OCI-LY7 (cell line): ENCODE measurements at regions not wholly inside any gene's neighbourhood (a gene's known extent, or its start where the extent isn't known, plus 50 kb on each side); places are given as distances from the start of the nearest gene placed in this dataset.

Experiments used
- BruUV-seq: library from RNA; stranded (reverse); fragments of 400-500 nt; replicated peaks from 2 replicates; lab custom pipeline; 2021; lab: Mats Ljungman, UMichigan
- CTCF ChIA-PET: fragments of 300-600 bp; sonication (Branson Sonifier 250); formaldehyde crosslinking; loops from one replicate; lab custom pipeline; 2022; ENCODE audit warnings: antibody characterized with exemption; ENCODE audit not compliant: unreplicated experiment; lab: Charles Lee
- POLR2A ChIA-PET: fragments of 300-600 bp; sonication (Branson Sonifier 250); formaldehyde crosslinking; loops from one replicate; lab custom pipeline; 2022; ENCODE audit warnings: antibody characterized with exemption; lab: Charles Lee
- DNase-seq: peaks from one replicate; pipeline ENCODE4 v3.0.0-alpha.2; 2015; ENCODE audit warnings: low spot score
- H2AFZ ChIP-seq: fragments of 200-600 bp; sonication (generic), shearing (Covaris generic); 2 replicates; pipeline ENCODE4 v1.6.1; 2014; ENCODE audit warnings: mild to moderate bottlenecking, antibody characterized with exemption, low read length, moderate library complexity
- H3K27ac ChIP-seq: fragments of 200-600 bp; sonication (generic); 2 replicates; pipeline ENCODE4 v1.5.1; 2014; ENCODE audit warnings: mixed run types, low read depth, mild to moderate bottlenecking, moderate library complexity, low read length, inconsistent platforms; ENCODE audit not compliant: poor library complexity, severe bottlenecking
- H3K36me3 ChIP-seq: fragments of 200-600 bp; sonication (generic); 2 replicates; pipeline ENCODE4 v1.6.1; 2014; ENCODE audit warnings: mild to moderate bottlenecking, antibody characterized with exemption, low read length, moderate library complexity, mixed read lengths; ENCODE audit not compliant: insufficient read depth
- H3K4me1 ChIP-seq: fragments of 200-600 bp; sonication (generic); 2 replicates; pipeline ENCODE4 v1.5.1; 2014; ENCODE audit warnings: mild to moderate bottlenecking, low read length; ENCODE audit not compliant: insufficient read depth, poor library complexity, severe bottlenecking
- H3K4me2 ChIP-seq: fragments of 200-600 bp; sonication (generic); 2 replicates; pipeline ENCODE4 v1.6.1; 2014; ENCODE audit warnings: mild to moderate bottlenecking, low read length
- H3K4me3 ChIP-seq: fragments of 200-600 bp; sonication (generic); 2 replicates; pipeline ENCODE4 v1.5.1; 2014; ENCODE audit warnings: mild to moderate bottlenecking, low read depth, low read length; ENCODE audit not compliant: poor library complexity, severe bottlenecking
- H3K79me2 ChIP-seq: fragments of 200-600 bp; sonication (generic); 2 replicates; pipeline ENCODE4 v1.6.1; 2016; ENCODE audit warnings: low read depth, mild to moderate bottlenecking, low read length, moderate library complexity, mixed read lengths; ENCODE audit not compliant: insufficient read depth
- H3K9me2 ChIP-seq: fragments of 200-600 bp; sonication (generic); 2 replicates; pipeline ENCODE4 v1.6.1; 2016; ENCODE audit warnings: mild to moderate bottlenecking, low read length, mixed read lengths; ENCODE audit not compliant: insufficient read depth
- H3K9me3 ChIP-seq: fragments of 200-600 bp; sonication (generic); 2 replicates; pipeline ENCODE4 v1.6.1; 2014; ENCODE audit warnings: mild to moderate bottlenecking, mixed run types, low read length, mixed read lengths
- H4K20me1 ChIP-seq: fragments of 200-600 bp; sonication (generic); 2 replicates; pipeline ENCODE4 v1.6.1; 2014; ENCODE audit warnings: mild to moderate bottlenecking, antibody characterized with exemption, low read length, moderate library complexity, mixed read lengths; ENCODE audit not compliant: insufficient read depth
- CTCF ChIP-seq: fragments of 200-600 bp; sonication (generic); conservative IDR thresholded peaks from 2 replicates; pipeline ENCODE4 v1.5.1; 2014; ENCODE audit warnings: mild to moderate bottlenecking, antibody characterized with exemption, low read length, moderate library complexity, mixed read lengths
- EZH2phosphoT487 ChIP-seq: fragments of 200-600 bp; sonication (generic); IDR thresholded peaks from 2 replicates; pipeline ENCODE4 v1.6.1; 2018; ENCODE audit warnings: low read depth, borderline replicate concordance, mild to moderate bottlenecking, mixed run types, antibody characterized with exemption, low read length, moderate library complexity, mixed read lengths
- intact Hi-C: fragments of 100-400 bp; cut with micrococcal nuclease; formaldehyde crosslinking; loops from one replicate; pipeline ENCODE4 v1.10.0; 2022; ENCODE audit not compliant: unreplicated experiment

GRCh38 chr1:173128742-173129141 is 78.0 kb upstream of the TNFSF18 start:
- POLR2A ChIA-PET = interaction anchor here (0.6 to 0.9 kb wide), 2 partner anchors 10 to 17 kb away, joined by 3 read pairs; no protein-coding TSS in a partner anchor
- Histone ChIP-seq H3K27ac (no peak overlapping the region), H3K4me3 (no peak overlapping the region), H3K9me3 (no peaks in the 10 kb centered on the region), H4K20me1 (no peaks in the 10 kb centered on the region), H3K9me2 (no peaks in the 10 kb centered on the region), H3K4me1 (no peaks in the 10 kb centered on the region), H3K4me2 (no peak overlapping the region), H3K36me3 (no peaks in the 10 kb centered on the region), H3K79me2 (no peaks in the 10 kb centered on the region), H2AFZ (no peak overlapping the region)
- CTCF ChIA-PET = no interaction called here
- no peak for DNase-seq
- no TSS peak for BruUV-seq
- intact Hi-C loops = no loop called here
- no peak for TF ChIP-seq EZH2phosphoT487
- no peak for TF ChIP-seq CTCF

DNA sequence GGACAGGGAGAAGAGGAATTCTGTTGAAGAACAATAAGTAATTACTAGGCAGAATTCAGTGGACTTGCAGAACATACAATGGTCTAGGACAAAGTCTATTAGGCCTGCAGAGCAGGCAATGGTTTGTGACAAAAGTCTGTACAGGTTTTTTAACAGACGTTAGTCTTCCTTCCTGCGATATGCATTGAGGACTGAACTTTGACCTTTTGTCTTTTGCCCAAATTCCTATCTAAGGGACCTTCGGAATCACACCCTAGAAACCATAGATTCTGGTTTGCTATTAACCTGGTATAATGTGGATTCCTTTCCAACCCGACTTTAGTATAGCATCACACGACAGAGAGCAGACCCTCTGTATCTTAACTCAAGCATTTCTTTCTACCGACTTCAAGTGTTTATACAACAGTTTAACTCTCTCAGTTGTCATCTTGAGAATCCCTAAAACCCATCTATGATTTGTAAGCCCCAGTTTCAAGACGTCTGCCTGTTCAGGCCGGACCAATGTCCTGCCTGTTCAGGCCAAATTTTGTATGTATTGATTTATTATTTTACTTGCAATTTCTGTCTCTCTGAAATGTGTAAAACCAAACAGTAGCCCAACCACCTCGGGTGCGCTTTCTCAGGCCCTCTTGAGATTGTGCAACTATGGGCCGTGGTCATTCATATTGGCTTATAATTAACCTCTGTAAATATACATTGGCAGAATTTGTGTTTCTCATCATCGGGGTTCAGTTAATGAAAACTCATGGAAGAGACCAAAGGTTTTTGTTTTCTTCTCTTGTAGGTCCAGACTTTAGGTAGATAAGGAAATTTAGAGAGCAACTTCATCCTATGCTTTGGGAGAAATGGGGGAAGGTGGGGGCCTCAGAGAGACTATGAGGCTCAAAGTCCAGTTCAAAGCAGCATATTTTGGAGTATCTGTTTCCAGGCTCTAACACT is 76.9 kb upstream of the TNFSF18 start:
- intact Hi-C loops = no loop called here
- H3K4me2 ChIP-seq = no peak overlapping the region
- BruUV-seq = no TSS peak
- no peaks in the 10 kb centered on the region for H3K79me2 ChIP-seq
- CTCF ChIA-PET = no interaction called here
- no peak for DNase-seq
- no peaks in the 10 kb centered on the region for H3K9me2 ChIP-seq
- no peaks in the 10 kb centered on the region for H3K9me3 ChIP-seq
- no peak overlapping the region for H2AFZ ChIP-seq
- peaks cover 3% of the 10 kb centered on the region for H3K4me1 ChIP-seq
- H3K27ac ChIP-seq = no peak overlapping the region
- no peak for TF ChIP-seq CTCF
- no peak for TF ChIP-seq EZH2phosphoT487
- H3K36me3 ChIP-seq = no peaks in the 10 kb centered on the region
- no peak overlapping the region for H3K4me3 ChIP-seq
- POLR2A ChIA-PET = no interaction called here
- no peaks in the 10 kb centered on the region for H4K20me1 ChIP-seq

DNA sequence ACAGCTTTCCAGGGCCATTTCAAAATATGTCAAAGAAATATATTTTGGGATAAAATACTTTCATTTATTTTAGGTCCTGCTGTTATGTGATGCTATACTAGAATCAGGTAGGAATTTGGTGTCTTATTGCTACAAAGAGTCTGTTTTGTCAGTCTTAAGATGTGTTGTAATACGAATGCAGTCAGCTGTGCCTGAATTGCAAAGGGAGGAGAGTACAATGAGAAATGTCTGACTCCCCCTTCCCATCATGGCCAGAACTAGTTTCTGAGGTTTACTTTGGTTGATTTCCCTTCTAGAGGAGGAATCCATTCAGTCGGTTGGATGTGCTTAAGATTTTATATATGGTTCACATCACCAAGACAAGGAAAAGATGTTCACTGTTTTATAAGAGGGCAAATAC is 75.7 kb upstream of the TNFSF18 start:
- H2AFZ ChIP-seq = no peak overlapping the region
- no peaks in the 10 kb centered on the region for H3K9me2 ChIP-seq
- BruUV-seq = no TSS peak
- H3K79me2 ChIP-seq = no peaks in the 10 kb centered on the region
- intact Hi-C loops = no loop called here
- no peak overlapping the region for H3K27ac ChIP-seq
- no peaks in the 10 kb centered on the region for H3K9me3 ChIP-seq
- TF ChIP-seq CTCF (no peak), EZH2phosphoT487 (no peak)
- no peaks in the 10 kb centered on the region for H4K20me1 ChIP-seq
- H3K36me3 ChIP-seq = no peaks in the 10 kb centered on the region
- H3K4me2 ChIP-seq = no peak overlapping the region
- ChIA-PET CTCF (no interaction called here), POLR2A (no interaction called here)
- no peak overlapping the region for H3K4me3 ChIP-seq
- peaks cover 3% of the 10 kb centered on the region for H3K4me1 ChIP-seq
- DNase-seq = no peak
